ENCODE measurements at regions not wholly inside any gene's neighbourhood (a gene's known extent, or its start where the extent isn't known, plus 50 kb on each side); places are given as distances from the start of the nearest gene placed in this dataset.

DNA sequence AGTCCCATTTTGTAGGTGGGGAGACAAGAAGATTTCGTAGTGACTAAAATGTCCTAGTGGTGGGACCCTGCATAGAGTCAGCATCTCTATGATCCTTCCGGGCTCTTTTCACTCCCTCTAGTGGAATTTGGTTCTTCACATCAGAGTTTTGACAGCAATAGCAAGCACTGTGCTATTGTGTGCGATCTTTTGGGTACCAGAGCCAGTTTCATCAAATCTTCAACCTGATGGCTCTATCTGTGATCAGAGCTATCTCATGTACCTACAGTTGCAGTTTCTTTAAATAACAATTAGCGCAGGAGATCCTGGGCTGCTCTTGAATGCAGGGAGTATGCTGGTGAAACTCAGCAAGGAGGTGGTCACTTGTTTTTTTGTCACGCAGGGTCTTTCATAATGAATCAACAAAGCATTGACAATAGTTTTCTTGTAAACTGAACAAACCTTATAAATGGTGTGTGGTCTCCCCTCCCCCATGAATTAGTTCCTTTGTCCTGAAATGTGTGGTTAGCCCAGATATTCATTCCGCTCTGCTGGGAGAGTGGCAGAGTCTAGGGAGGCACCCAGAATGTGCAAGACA, 257.2 kb upstream of the SOX2 start (continued):
- TF ChIP-seq CTCF (IDR thresholded peaks at IDR 0.05) (no peak; the same call in 1 of the 2 replicates), GATA2 (CRISPR knock-in tag; IDR thresholded peaks at IDR 0.05) (no peak), EP300 (IDR thresholded peaks at IDR 0.05; ENCODE audit: borderline replicate concordance in 1 of 2, low read depth in 1 of 2, low read length in 1 of 2) (no peak), YY1 (IDR thresholded peaks at IDR 0.05; ENCODE audit: low read depth) (no peak)

- ChIA-PET CTCF (no interaction called here), POLR2A (no interaction called here)
- 53% methylated on average over 2 of the region's 2 CpGs for WGBS (ENCODE audit: low lambda C conversion rate)
These were observed 265.0 kb upstream of the SOX2 start for GRCh38 chr3:181446741-181447140.

More at GRCh38 chr3:181446741-181447140, 265.0 kb upstream of the SOX2 start:
- no peak overlapping the region for H3K27ac ChIP-seq (ENCODE audit: low read depth in 2 of 2, low read length in 1 of 2)
- no peak for DNase-seq
- TF ChIP-seq CHD2 (IDR thresholded peaks at IDR 0.05; ENCODE audit: low read length, partially characterized antibody) (no peak), IRF3 (IDR thresholded peaks at IDR 0.05; ENCODE audit: low read depth, low read length) (no peak), ZBTB33 (IDR thresholded peaks at IDR 0.05; ENCODE audit: borderline replicate concordance, low read depth) (no peak), RFX5 (IDR thresholded peaks at IDR 0.05; ENCODE audit: low read length) (no peak), RCOR1 (IDR thresholded peaks at IDR 0.05; ENCODE audit: low read length) (no peak), FOSL2 (IDR thresholded peaks at IDR 0.05; ENCODE audit: borderline replicate concordance, low read depth) (no peak), MXI1 (IDR thresholded peaks at IDR 0.05; ENCODE audit: low read depth, low read length) (no peak)
- TF ChIP-seq, protein P1, sequence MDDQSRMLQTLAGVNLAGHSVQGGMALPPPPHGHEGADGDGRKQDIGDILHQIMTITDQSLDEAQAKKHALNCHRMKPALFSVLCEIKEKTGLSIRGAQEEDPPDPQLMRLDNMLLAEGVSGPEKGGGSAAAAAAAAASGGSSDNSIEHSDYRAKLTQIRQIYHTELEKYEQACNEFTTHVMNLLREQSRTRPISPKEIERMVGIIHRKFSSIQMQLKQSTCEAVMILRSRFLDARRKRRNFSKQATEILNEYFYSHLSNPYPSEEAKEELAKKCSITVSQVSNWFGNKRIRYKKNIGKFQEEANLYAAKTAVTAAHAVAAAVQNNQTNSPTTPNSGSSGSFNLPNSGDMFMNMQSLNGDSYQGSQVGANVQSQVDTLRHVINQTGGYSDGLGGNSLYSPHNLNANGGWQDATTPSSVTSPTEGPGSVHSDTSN (IDR thresholded peaks at IDR 0.05) = no peak
- no peaks in the 10 kb centered on the region for H3K27me3 ChIP-seq (ENCODE audit: insufficient read depth)
- H3K9ac ChIP-seq = no peak overlapping the region
- no peaks in the 10 kb centered on the region for H4K20me1 ChIP-seq (ENCODE audit: insufficient read depth)
- H3K9me3 ChIP-seq = no peaks in the 10 kb centered on the region
- no peaks in the 10 kb centered on the region for H3K9me2 ChIP-seq
- no peak overlapping the region for H2AFZ ChIP-seq (ENCODE audit: low read depth)
- no peaks in the 10 kb centered on the region for H3K4me1 ChIP-seq (ENCODE audit: control insufficient read depth in 1 of 2, insufficient read depth in 2 of 2, low read depth in 1 of 2, low read length in 1 of 2)
- no peak overlapping the region for H3K4me3 ChIP-seq (ENCODE audit: low read depth in 2 of 2, low read length in 1 of 2)
- H3F3A ChIP-seq (replicated peaks; ENCODE audit: insufficient read depth) = no peaks in the 10 kb centered on the region
- H3K79me2 ChIP-seq (ENCODE audit: insufficient read depth) = no peaks in the 10 kb centered on the region
- H3K36me3 ChIP-seq (replicated peaks in 1 of 2; ENCODE audit: control insufficient read depth in 1 of 2, insufficient read depth in 2 of 2, low read length in 1 of 2) = no peaks in the 10 kb centered on the region
- no peak overlapping the region for H3K4me2 ChIP-seq

Measured in SK-N-SH (cell line).